Esophagus squamous epithelium (tissue), 5 donors: ENCODE measurements at regions not wholly inside any gene's neighbourhood (a gene's known extent, or its start where the extent isn't known, plus 50 kb on each side); places are given as distances from the start of the nearest gene placed in this dataset.
"Not testable (repeated sequence)": the region's sequence is repeated elsewhere in the genome, so short reads cannot be mapped to it uniquely, and the experiment has no call there.

Source experiments
- DNase-seq: peaks from one replicate; lab custom pipeline; 2025; lab: John Stamatoyannopoulos, UW
- H3K27ac ChIP-seq, 4 donors: fragments of 200-600 bp; sonication (generic); one replicate each; pipeline ENCODE4 v1.5.1; 2016 to 2019; ENCODE audit warnings: mild to moderate bottlenecking in 1 of 4
- H3K27me3 ChIP-seq, 4 donors: fragments of 200-600 bp; sonication (generic); 1 replicate in 3 of 4; 2 replicates in 1 of 4; pipeline versions ENCODE4 v1.5.1 to v1.6.0; 2017 to 2021; ENCODE audit warnings: antibody characterized with exemption in 1 of 4
- H3K36me3 ChIP-seq, 3 donors: fragments of 200-600 bp; sonication (generic); one replicate each; pipeline ENCODE4 v1.5.1; 2016 to 2019
- H3K4me1 ChIP-seq, 3 donors: fragments of 200-600 bp; sonication (generic); one replicate each; pipeline ENCODE4 v1.5.1; 2017 to 2019
- H3K4me3 ChIP-seq, 4 donors: fragments of 200-600 bp; sonication (generic); 1 replicate in 3 of 4; 2 replicates in 1 of 4; pipeline ENCODE4 v1.5.1; 2016 to 2019; ENCODE audit warnings: mild to moderate bottlenecking in 2 of 4, moderate library complexity in 1 of 4
- H3K9me3 ChIP-seq, 3 donors: fragments of 200-600 bp; sonication (generic); one replicate each; pipeline ENCODE4 v1.5.1; 2016 to 2019
- POLR2A ChIP-seq, 4 donors: fragments of 450-650 bp; IDR thresholded peaks; one replicate each; pipeline ENCODE4 v1.6.1; 2017; ENCODE audit warnings: antibody characterized with exemption in 4 of 4, mild to moderate bottlenecking in 4 of 4, moderate library complexity in 3 of 4
- WGBS, 2 donors: methylation state at CpG; one replicate each; pipeline ENCODE4 v1.1.5; 2018; 5-methylcytosine and 5-hydroxymethylcytosine counted together
- intact Hi-C: fragments of 100-400 bp; cut with DNase I; formaldehyde crosslinking; loops from one replicate; pipeline ENCODE4 v1.15.0; 2022
- TF ChIP-seq, protein P1 (sequence below), 6 experiments: fragments of 450-650 bp in 4 of 6; fragments of 200-600 bp in 2 of 6; sonication (generic) in 2 of 6; IDR thresholded peaks; one replicate each; pipeline ENCODE4 v1.5.1; 2016 to 2019; ENCODE audit warnings: antibody characterized with exemption in 6 of 6, mild to moderate bottlenecking in 4 of 6, moderate library complexity in 4 of 6
- donor health status: DM: yes; HTN: yes; CAD: no.

DNA sequence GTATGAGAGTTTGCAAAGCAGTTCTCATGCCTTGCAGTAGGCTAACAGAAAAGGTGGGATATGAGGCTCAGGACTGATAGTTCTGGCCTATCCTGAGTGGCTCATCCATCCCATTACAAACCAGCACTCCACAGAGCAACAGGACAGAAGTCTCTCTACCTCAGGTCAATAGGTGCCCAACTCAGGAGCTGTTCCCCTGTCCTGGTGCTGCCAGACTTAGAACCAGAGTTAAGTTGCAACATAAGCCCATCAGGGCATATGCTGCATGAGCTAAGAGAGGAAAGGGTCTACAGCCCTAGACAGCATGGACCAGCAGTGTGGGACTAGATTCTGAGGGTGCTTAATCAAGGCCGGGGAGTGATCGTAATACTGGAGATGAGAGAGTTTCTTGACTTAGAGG is 104.8 kb upstream of the ECI2 start:
- 89 to 95% methylated on average over 2 of the region's 2 CpGs for WGBS, 2 donors
- no peaks in the 10 kb centered on the region for H3K27me3 ChIP-seq

DNA sequence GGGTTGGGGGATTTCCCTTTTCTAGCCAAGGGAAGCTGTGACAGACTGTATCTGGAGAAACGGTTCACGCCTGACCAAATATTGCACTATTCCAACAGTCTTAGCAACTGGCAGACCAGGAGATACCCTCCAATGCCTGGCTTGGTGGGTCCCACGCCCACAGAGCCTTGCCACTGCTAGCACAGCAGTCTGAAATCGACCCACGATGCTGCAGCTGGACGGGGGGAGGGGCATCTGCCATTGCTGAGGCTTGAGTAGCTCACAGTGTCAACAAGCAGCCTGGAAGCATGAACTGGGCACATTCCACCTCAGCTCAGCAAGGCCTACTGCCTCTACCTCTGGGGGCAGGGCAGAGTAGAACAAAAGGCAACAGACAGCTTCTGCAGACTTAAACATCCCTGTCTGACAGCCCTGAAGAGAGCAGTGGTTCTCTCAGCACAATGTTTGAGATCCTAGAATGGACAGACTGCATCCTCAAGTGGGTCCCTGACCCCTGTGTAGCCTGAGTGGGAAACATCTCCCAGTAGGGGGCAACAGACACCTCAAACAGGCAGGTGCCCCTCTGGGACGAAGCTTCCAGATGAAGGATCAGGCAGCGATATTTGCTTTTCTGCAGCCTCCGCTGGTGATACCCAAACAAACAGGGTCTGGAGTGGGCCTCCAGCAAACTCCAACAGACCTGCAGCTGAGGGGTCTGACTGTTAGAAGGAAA is 89.9 kb upstream of the ECI2 start:
- no peak for TF ChIP-seq POLR2A (IDR thresholded peaks at IDR 0.05)
- TF ChIP-seq, protein P1, sequence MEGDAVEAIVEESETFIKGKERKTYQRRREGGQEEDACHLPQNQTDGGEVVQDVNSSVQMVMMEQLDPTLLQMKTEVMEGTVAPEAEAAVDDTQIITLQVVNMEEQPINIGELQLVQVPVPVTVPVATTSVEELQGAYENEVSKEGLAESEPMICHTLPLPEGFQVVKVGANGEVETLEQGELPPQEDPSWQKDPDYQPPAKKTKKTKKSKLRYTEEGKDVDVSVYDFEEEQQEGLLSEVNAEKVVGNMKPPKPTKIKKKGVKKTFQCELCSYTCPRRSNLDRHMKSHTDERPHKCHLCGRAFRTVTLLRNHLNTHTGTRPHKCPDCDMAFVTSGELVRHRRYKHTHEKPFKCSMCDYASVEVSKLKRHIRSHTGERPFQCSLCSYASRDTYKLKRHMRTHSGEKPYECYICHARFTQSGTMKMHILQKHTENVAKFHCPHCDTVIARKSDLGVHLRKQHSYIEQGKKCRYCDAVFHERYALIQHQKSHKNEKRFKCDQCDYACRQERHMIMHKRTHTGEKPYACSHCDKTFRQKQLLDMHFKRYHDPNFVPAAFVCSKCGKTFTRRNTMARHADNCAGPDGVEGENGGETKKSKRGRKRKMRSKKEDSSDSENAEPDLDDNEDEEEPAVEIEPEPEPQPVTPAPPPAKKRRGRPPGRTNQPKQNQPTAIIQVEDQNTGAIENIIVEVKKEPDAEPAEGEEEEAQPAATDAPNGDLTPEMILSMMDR (IDR thresholded peaks at IDR 0.05) = no peak
- DNase-seq = no peak
- no peak overlapping the region for H3K4me3 ChIP-seq
- WGBS, 2 donors = 0 to 63% methylated on average over 1 to 5 of the region's 9 CpGs
- H3K36me3 ChIP-seq = no peaks in the 10 kb centered on the region
- H3K9me3 ChIP-seq = no peaks in the 10 kb centered on the region
- intact Hi-C loops = no loop called here
- no peaks in the 10 kb centered on the region for H3K4me1 ChIP-seq
- H3K27ac ChIP-seq = no peak overlapping the region
- H3K27me3 ChIP-seq = peaks cover 0 to 8% (median 0%) of the 10 kb centered on the region in 4 donors

More for the DNA sequence above, 104.8 kb upstream of the ECI2 start:
- Histone ChIP-seq H3K36me3 (no peaks in the 10 kb centered on the region), H3K4me1 (no peaks in the 10 kb centered on the region), H3K4me3 (no peak overlapping the region), H3K9me3 (peaks cover 0 to 9% (median 0%) of the 10 kb centered on the region in 3 donors), H3K27ac (no peak overlapping the region)
- no peak for DNase-seq
- intact Hi-C loops = no loop called here
- no peak for TF ChIP-seq POLR2A (IDR thresholded peaks at IDR 0.05)
- TF ChIP-seq, protein P1 (IDR thresholded peaks at IDR 0.05) = no peak

DNA sequence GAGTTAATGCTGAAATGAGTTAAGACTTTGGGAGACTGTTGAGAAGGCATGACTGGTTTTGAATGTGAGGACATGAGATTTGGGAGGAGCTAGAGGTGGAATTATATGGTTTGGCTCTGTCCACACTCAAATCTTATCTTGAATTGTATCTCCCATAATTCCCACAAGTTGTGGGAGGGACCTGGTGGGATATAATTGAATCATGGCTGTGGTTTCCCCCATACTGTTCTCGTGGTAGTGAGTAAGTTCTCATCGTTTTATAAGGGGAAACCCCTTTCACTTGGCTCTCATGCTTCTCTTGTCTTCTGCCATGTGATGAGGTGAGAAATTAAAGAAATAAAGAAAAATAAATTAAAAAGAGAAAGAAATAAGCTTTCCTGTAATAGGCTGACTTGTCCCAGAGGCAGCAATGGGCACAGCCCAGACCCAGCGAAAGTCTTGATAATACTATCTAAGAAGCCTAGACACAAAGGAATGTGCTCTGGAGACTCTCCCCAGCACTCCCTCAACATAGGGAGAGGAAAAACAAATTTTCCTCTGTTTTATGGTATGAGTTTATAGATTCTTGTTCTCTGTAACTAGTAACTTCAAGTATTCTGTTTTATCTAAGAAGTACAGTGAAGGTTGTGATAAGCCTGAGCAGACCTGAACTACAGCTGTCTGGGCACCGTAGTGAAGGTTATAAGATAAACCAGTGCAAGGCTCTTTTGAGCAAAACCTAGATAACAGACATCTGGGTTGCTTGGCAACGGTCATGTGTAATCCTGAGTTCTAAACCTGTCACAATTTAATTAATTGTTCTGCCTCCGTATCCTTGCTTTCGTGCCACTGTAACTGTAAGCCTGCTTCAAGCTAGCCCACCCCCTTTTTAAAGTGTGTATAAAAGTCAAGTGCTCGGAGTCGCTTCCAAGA is 88.9 kb upstream of the ECI2 start:
- WGBS, 2 donors = 40 to 62% methylated on average over 9 of the region's 9 CpGs
- DNase-seq = no peak
- TF ChIP-seq, protein P1 (IDR thresholded peaks at IDR 0.05) = no peak
- TF ChIP-seq POLR2A (IDR thresholded peaks at IDR 0.05) = no peak
- Histone ChIP-seq H3K27me3 (peaks cover 0 to 5% (median 0%) of the 10 kb centered on the region in 4 donors), H3K27ac (no peak overlapping the region), H3K4me3 (no peak overlapping the region), H3K4me1 (no peaks in the 10 kb centered on the region), H3K36me3 (no peaks in the 10 kb centered on the region), H3K9me3 (no peaks in the 10 kb centered on the region)
- intact Hi-C loops = no loop called here

GRCh38 chr6:4220558-4220957 is 85.2 kb upstream of the ECI2 start:
- no peak for DNase-seq
- Histone ChIP-seq H3K4me1 (no peaks in the 10 kb centered on the region), H3K9me3 (no peaks in the 10 kb centered on the region), H3K27me3 (no peaks in the 10 kb centered on the region), H3K27ac (no peak overlapping the region), H3K36me3 (no peaks in the 10 kb centered on the region), H3K4me3 (no peak overlapping the region)
- intact Hi-C loops = no loop called here
- 62% methylated on average over 1 of the region's 1 CpG for WGBS, 2 donors
- no peak for TF ChIP-seq POLR2A (IDR thresholded peaks at IDR 0.05)
- TF ChIP-seq, protein P1 (IDR thresholded peaks at IDR 0.05) = no peak

DNA sequence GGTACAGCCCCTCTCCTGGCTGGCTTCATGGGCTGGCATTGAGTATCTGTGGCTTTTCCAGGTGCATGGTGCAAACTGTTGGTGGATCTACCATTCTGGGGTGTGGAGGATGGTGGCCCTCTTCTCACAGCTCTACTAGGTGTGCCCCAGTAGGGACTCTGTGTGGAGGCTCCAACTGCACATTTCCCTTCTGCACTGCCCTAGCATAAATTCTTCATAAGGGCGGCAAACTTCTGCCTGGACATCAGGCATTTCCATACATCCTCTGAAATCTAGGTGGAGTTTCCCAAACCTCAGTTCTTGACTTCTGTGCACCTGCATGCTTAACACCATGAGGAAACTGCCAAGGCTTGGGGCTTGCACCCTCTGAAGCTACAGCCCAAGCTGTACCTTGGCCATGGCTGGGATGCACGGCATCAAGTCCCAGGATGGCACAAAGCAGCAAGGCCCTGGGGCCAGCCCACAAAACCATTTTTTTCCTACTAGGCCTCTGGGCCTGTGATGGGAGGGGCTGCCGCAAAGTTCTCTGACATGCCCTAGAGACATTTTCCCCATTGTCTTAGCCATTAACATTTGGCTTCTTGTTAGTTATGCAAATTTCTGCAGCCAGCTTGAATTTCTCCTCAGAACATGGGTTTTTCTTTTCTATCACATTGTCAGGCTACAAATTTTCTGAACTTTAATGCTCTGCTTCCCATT is 83.4 kb upstream of the ECI2 start:
- DNase-seq, H3K4me1 ChIP-seq, H3K9me3 ChIP-seq, intact Hi-C loops, H3K27ac ChIP-seq, H3K27me3 ChIP-seq, H3K36me3 ChIP-seq, H3K4me3 ChIP-seq: not testable (repeated sequence)
- WGBS, 2 donors = 83 to 93% methylated on average over 3 of the region's 3 CpGs
